Liver (tissue), 8 donors: ENCODE measurements at regions not wholly inside any gene's neighbourhood (a gene's known extent, or its start where the extent isn't known, plus 50 kb on each side); places are given as distances from the start of the nearest gene placed in this dataset.

Experiments
- DNase-seq: peaks from one replicate; pipeline ENCODE4 v3.0.0-alpha.2; 2017; ENCODE audit warnings: low spot score
- H3K27ac ChIP-seq, 2 donors: one replicate each; pipeline ENCODE4 v1.7.0; 2013; ENCODE audit warnings: inconsistent platforms in 2 of 2, low read length in 2 of 2, control low read depth in 1 of 2, low read depth in 1 of 2, mild to moderate bottlenecking in 1 of 2
- H3K27me3 ChIP-seq, 4 donors: one replicate each; pipeline versions ENCODE4 v1.6.1 to v1.7.0; 2013; ENCODE audit warnings: low read length in 3 of 4, inconsistent platforms in 1 of 4, mild to moderate bottlenecking in 1 of 4, moderate library complexity in 1 of 4; ENCODE audit not compliant: control insufficient read depth in 4 of 4, insufficient read depth in 4 of 4
- H3K36me3 ChIP-seq, 4 donors: one replicate each; pipeline versions ENCODE4 v1.6.1 to v1.7.0; 2013; ENCODE audit warnings: low read length in 3 of 4, mild to moderate bottlenecking in 3 of 4, low read depth in 1 of 4, moderate library complexity in 1 of 4; ENCODE audit not compliant: control insufficient read depth in 4 of 4, insufficient read depth in 3 of 4
- H3K4me1 ChIP-seq, 4 donors: one replicate each; pipeline versions ENCODE4 v1.6.1 to v1.7.0; 2013; ENCODE audit warnings: low read length in 3 of 4, mild to moderate bottlenecking in 3 of 4, moderate library complexity in 1 of 4; ENCODE audit not compliant: control insufficient read depth in 4 of 4, insufficient read depth in 4 of 4
- H3K4me3 ChIP-seq, 3 donors: one replicate each; pipeline versions ENCODE4 v1.6.1 to v1.7.0; 2013; ENCODE audit warnings: low read length in 3 of 3, control low read depth in 1 of 3, low read depth in 1 of 3, mild to moderate bottlenecking in 1 of 3
- H3K9ac ChIP-seq, 2 donors: one replicate each; pipeline ENCODE4 v1.7.0; 2013; ENCODE audit warnings: low read length in 2 of 2, mild to moderate bottlenecking in 2 of 2, moderate library complexity in 2 of 2, control low read depth in 1 of 2, low read depth in 1 of 2
- H3K9me3 ChIP-seq, 4 donors: one replicate each; pipeline versions ENCODE4 v1.6.1 to v1.7.0; 2013; ENCODE audit warnings: low read length in 3 of 4; ENCODE audit not compliant: control insufficient read depth in 4 of 4
- EGR1 ChIP-seq, 2 donors: IDR thresholded peaks; 2 replicates each; pipeline ENCODE4 v1.6.1; 2016 to 2018; ENCODE audit warnings: antibody characterized with exemption in 2 of 2, low read depth in 2 of 2
- FOXA1 ChIP-seq: IDR thresholded peaks from 2 replicates; pipeline ENCODE4 v1.6.1; 2016; ENCODE audit warnings: antibody characterized with exemption
- FOXA2 ChIP-seq: IDR thresholded peaks from 2 replicates; pipeline ENCODE4 v1.6.1; 2016; ENCODE audit warnings: antibody characterized with exemption
- JUND ChIP-seq, 2 donors: IDR thresholded peaks; 2 replicates each; pipeline ENCODE4 v1.6.1; 2016; ENCODE audit warnings: antibody characterized with exemption in 2 of 2
- NR2F2 ChIP-seq: IDR thresholded peaks from 2 replicates; pipeline ENCODE4 v1.6.1; 2016; ENCODE audit warnings: antibody characterized with exemption
- RXRA ChIP-seq, 2 donors: IDR thresholded peaks; 2 replicates each; pipeline ENCODE4 v1.6.1; 2017 to 2018; ENCODE audit warnings: antibody characterized with exemption in 2 of 2, mild to moderate bottlenecking in 1 of 2
- SP1 ChIP-seq: IDR thresholded peaks from 2 replicates; pipeline ENCODE4 v1.6.1; 2018; ENCODE audit warnings: antibody characterized with exemption, mild to moderate bottlenecking
- TAF1 ChIP-seq: conservative IDR thresholded peaks from 2 replicates; pipeline ENCODE4 v1.6.1; 2016; ENCODE audit warnings: antibody characterized with exemption, mild to moderate bottlenecking
- YY1 ChIP-seq: IDR thresholded peaks from 2 replicates; pipeline ENCODE4 v1.6.1; 2016; ENCODE audit warnings: antibody characterized with exemption, mild to moderate bottlenecking
- WGBS: extraction: QIAGEN DNeasy Blood & Tissue Kit; methylation state at CpG from one replicate; pipeline ENCODE4 v1.1.7; 2013; 5-methylcytosine and 5-hydroxymethylcytosine counted together
- TF ChIP-seq, protein P1 (sequence below): fragments of 150-350 bp; IDR thresholded peaks from 2 replicates; pipeline ENCODE4 v1.5.1; 2017; ENCODE audit warnings: improper control_type of control experiment, low read depth, low read length; ENCODE audit not compliant: missing input control
- TF ChIP-seq, protein P2 (sequence below): IDR thresholded peaks from 2 replicates; pipeline ENCODE4 v1.6.1; 2016; ENCODE audit warnings: antibody characterized with exemption
- TF ChIP-seq, protein P3 (sequence below): IDR thresholded peaks from 2 replicates; pipeline ENCODE4 v1.6.1; 2016; ENCODE audit warnings: antibody characterized with exemption
- donor health status: healthy.
- donor health status: healthy.
- donor health status: healthy.
- donor health status: healthy.
- donor health status: healthy.

DNA sequence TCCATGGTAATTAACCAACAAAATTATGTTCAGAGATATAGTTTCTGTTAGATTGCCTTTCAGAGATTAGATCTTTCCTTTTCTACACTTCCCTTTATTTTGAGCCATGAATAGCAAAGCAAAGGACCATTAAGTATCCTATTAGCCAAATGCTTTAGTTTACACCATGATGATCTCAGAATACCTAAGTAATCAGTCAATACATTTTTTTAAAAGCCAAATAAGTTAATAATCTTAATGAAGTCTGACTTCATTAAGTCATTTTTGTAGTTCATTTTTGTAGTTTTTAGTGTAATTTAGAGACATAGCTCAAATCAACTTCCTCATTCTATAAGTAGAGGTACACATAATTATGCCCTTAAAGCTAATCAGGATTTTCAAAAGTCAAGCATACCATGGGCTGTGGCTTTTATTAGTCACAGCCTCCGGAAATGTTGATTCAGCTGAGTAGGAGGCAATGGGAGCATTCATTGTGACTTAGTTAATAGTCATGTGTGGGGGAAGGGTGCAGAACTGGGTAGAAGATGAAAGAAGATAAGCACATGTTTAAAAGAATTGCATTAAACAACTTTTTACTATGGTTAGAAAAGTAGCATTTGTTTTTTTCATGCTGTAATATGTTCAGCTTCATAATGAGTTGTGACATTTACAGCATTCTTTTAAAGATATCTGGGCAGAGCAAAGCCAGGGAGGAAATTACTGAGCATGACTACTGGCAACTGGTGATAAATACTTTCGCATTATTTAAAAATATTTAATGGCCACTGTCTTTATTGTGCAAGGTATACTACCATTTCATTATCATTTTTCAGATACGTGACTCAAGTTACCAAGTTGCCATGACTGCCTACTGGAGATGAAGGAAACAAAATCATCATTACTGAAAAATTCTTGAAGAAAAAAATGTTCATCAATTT lies 57.3 kb upstream of the CCDC71L start:
- Histone ChIP-seq H3K27ac (no peak overlapping the region), H3K9ac (no peak overlapping the region)
- WGBS: 52% methylated on average over 3 of the region's 3 CpGs

DNA sequence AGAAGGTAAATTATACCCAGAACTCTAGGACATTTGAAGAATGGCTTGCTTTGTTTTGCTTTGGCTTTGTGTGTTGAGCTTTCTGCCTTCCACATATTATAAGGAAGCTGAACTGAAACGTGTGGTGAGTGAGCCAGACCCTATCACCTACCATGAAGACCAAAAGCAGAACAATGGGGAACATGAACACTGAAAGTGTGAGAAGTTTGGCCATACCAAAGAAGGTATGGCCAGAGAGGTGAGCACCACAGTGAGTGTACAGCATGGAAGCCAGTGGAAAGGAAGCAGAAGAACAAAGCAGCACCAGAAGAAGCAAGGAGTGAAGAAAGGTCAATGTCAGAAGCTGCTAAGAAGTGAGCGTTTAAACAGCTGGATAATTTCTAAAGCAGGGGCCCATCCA lies 59.7 kb upstream of the CCDC71L start:
- no peaks in the 10 kb centered on the region for H3K9me3 ChIP-seq
- no peaks in the 10 kb centered on the region for H3K36me3 ChIP-seq
- TF ChIP-seq, protein P1, sequence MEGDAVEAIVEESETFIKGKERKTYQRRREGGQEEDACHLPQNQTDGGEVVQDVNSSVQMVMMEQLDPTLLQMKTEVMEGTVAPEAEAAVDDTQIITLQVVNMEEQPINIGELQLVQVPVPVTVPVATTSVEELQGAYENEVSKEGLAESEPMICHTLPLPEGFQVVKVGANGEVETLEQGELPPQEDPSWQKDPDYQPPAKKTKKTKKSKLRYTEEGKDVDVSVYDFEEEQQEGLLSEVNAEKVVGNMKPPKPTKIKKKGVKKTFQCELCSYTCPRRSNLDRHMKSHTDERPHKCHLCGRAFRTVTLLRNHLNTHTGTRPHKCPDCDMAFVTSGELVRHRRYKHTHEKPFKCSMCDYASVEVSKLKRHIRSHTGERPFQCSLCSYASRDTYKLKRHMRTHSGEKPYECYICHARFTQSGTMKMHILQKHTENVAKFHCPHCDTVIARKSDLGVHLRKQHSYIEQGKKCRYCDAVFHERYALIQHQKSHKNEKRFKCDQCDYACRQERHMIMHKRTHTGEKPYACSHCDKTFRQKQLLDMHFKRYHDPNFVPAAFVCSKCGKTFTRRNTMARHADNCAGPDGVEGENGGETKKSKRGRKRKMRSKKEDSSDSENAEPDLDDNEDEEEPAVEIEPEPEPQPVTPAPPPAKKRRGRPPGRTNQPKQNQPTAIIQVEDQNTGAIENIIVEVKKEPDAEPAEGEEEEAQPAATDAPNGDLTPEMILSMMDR: no peak
- TF ChIP-seq, protein P2, sequence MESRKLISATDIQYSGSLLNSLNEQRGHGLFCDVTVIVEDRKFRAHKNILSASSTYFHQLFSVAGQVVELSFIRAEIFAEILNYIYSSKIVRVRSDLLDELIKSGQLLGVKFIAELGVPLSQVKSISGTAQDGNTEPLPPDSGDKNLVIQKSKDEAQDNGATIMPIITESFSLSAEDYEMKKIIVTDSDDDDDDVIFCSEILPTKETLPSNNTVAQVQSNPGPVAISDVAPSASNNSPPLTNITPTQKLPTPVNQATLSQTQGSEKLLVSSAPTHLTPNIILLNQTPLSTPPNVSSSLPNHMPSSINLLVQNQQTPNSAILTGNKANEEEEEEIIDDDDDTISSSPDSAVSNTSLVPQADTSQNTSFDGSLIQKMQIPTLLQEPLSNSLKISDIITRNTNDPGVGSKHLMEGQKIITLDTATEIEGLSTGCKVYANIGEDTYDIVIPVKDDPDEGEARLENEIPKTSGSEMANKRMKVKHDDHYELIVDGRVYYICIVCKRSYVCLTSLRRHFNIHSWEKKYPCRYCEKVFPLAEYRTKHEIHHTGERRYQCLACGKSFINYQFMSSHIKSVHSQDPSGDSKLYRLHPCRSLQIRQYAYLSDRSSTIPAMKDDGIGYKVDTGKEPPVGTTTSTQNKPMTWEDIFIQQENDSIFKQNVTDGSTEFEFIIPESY: no peak
- no peak for TF ChIP-seq EGR1 (IDR thresholded peaks at IDR 0.05; ENCODE audit: low read depth in 2 of 2)
- H3K27ac ChIP-seq: no peak overlapping the region
- 70% methylated on average over 2 of the region's 2 CpGs for WGBS
- H3K9ac ChIP-seq: no peak overlapping the region
- peaks cover 0 to 2% (median 0%) of the 10 kb centered on the region in 4 donors for H3K4me1 ChIP-seq
- DNase-seq: no peak
- H3K27me3 ChIP-seq: no peaks in the 10 kb centered on the region
- H3K4me3 ChIP-seq: no peak overlapping the region

More for the DNA sequence above, 57.3 kb upstream of the CCDC71L start:
- no peaks in the 10 kb centered on the region for H3K9me3 ChIP-seq
- TF ChIP-seq YY1 (no peak), JUND (IDR thresholded peaks at IDR 0.05) (peak in 1 of 2 donors; percentile 32), SP1 (peak; percentile 7), RXRA (IDR thresholded peaks at IDR 0.05) (no peak), FOXA1 (no peak), EGR1 (IDR thresholded peaks at IDR 0.05; ENCODE audit: low read depth in 2 of 2) (no peak), FOXA2 (no peak), NR2F2 (no peak), TAF1 (no peak)
- TF ChIP-seq, protein P3, sequence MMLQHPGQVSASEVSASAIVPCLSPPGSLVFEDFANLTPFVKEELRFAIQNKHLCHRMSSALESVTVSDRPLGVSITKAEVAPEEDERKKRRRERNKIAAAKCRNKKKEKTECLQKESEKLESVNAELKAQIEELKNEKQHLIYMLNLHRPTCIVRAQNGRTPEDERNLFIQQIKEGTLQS: no peak
- TF ChIP-seq, protein P2: no peak
- peaks cover 0 to 2% (median 0%) of the 10 kb centered on the region in 4 donors for H3K4me1 ChIP-seq
- H3K27me3 ChIP-seq: no peaks in the 10 kb centered on the region
- no peak overlapping the region for H3K4me3 ChIP-seq
- DNase-seq: no peak
- no peaks in the 10 kb centered on the region for H3K36me3 ChIP-seq
